Neural crest cell (in vitro differentiated cells): ENCODE measurements at regions not wholly inside any gene's neighbourhood (a gene's known extent, or its start where the extent isn't known, plus 50 kb on each side); places are given as distances from the start of the nearest gene placed in this dataset.

Experiments used
- DNase-seq: peaks from one replicate; pipeline ENCODE4 v3.0.0; 2021; ENCODE audit warnings: low read depth, mixed read lengths, low spot score
- H3K27ac Mint-ChIP-seq: one replicate; pipeline ENCODE4 v1.8.0; 2021; ENCODE audit warnings: mild to moderate bottlenecking, mixed read lengths; ENCODE audit not compliant: unreplicated experiment
- H3K27me3 Mint-ChIP-seq: 2 replicates; pipeline ENCODE4 v1.8.0; 2021; ENCODE audit warnings: low read depth, mild to moderate bottlenecking, mixed read lengths
- H3K36me3 Mint-ChIP-seq: 2 replicates; pipeline ENCODE4 v1.8.0; 2021; ENCODE audit warnings: low read depth, mild to moderate bottlenecking, mixed read lengths
- H3K4me1 Mint-ChIP-seq: 2 replicates; pipeline ENCODE4 v1.8.0; 2021; ENCODE audit warnings: mixed read lengths
- H3K4me3 Mint-ChIP-seq: one replicate; pipeline ENCODE4 v1.8.0; 2021; ENCODE audit warnings: mild to moderate bottlenecking, mixed read lengths
- H3K9me3 Mint-ChIP-seq: 2 replicates; pipeline ENCODE4 v1.8.0; 2021; ENCODE audit warnings: mixed read lengths
- CTCF ChIP-seq: fragments of 200-600 bp; sonication (generic); conservative IDR thresholded peaks from 2 replicates; pipeline ENCODE4 v1.5.0; 2021; ENCODE audit warnings: antibody characterized with exemption, mild to moderate bottlenecking

DNA sequence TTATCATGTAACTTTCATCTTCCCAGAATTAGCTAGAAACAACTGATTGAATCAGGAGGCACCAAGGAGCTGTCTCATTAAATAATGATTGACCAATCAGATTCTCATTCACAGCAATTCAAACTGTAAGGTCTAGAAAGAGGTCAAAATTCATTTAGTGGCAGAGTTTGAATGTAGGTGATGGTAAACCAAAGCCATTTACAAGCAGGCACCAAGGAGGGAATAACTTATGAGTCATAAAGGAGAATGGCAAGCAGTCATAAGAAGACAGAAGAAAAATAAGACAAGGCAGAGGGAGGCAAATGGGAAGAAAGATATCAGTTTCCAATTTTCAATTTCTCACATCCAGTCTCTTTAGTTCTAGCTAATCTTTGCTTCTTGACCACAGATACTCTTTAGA lies 52.9 kb upstream of the DEFB112 start:
- H3K9me3 Mint-ChIP-seq, result no peaks in the 10 kb centered on the region
- no peak overlapping the region for H3K27ac Mint-ChIP-seq
- no peak for TF ChIP-seq CTCF
- H3K4me1 Mint-ChIP-seq, result no peaks in the 10 kb centered on the region
- H3K4me3 Mint-ChIP-seq, result no peak overlapping the region
- H3K27me3 Mint-ChIP-seq, result no peaks in the 10 kb centered on the region
- H3K36me3 Mint-ChIP-seq, result no peaks in the 10 kb centered on the region
- DNase-seq, result no peak

DNA sequence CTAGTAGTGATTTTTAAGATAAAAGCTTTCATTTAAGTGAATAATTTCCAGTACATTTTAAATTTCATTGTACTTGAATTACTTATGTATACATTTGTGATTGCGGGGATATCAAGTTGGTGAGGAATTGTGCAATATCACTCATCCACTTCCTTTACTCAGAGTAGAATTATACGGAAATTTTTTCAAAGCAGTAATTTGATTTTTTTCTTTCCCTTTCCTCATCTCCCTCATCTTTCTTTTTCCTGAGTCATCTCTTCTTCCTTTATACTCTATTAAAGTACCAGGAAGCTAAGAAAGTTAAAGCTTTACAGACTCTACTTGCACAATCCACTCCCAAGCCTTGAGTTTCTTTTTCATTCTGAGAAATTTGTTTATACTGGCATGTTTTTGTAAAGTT lies 60.9 kb upstream of the DEFB112 start:
- no peak for TF ChIP-seq CTCF
- H3K4me3 Mint-ChIP-seq, result no peak overlapping the region
- H3K27me3 Mint-ChIP-seq, result no peaks in the 10 kb centered on the region
- H3K36me3 Mint-ChIP-seq, result no peaks in the 10 kb centered on the region
- peaks cover 12% of the 10 kb centered on the region for H3K4me1 Mint-ChIP-seq
- H3K27ac Mint-ChIP-seq, result no peak overlapping the region
- H3K9me3 Mint-ChIP-seq, result no peaks in the 10 kb centered on the region
- no peak for DNase-seq

DNA sequence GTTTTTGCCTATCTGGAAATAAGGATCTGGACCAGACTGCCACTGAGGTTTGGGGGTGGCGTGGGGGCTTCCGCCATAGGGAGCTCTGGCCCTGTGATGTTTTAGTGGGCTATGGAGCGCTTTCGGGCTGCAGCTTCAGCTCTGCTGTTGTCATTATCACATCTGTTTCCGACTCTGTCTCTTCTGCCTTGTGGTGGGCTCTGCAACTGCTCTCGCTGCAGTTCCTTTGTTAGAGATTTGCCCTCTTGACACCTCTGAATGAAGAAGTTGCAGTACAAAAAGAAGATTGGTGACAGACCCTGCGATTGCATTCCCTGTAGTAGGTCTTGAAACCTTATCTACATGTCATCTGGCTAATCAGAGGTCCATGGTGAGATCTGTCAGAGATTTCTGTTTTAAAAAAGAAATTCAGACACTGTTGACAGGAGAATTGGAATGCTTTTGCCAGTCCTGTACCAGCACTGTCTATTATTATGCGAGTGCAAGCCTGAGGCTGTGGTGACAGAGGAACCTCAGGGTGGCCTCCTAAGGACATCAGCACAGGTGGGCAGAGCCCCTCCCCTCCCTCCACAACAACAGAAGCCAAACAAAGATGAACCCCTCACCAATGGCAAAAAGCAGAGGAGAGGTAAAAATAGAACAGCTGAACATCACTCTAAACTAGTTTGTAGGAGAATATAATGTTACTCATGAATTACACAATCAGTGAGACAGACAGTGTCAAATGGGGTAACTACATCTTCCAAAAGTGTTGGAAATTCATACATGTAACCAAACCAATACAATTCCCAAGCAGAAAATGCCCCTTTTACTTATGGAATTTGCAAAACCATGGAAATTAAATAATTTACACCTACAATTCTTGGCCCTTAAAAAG lies 63.5 kb upstream of the DEFB112 start:
- H3K9me3 Mint-ChIP-seq, result no peaks in the 10 kb centered on the region
- H3K36me3 Mint-ChIP-seq, result no peaks in the 10 kb centered on the region
- H3K4me3 Mint-ChIP-seq, result no peak overlapping the region
- TF ChIP-seq CTCF, result no peak
- H3K27ac Mint-ChIP-seq, result no peak overlapping the region
- H3K27me3 Mint-ChIP-seq, result no peaks in the 10 kb centered on the region
- no peak for DNase-seq
- H3K4me1 Mint-ChIP-seq, result peaks cover 21% of the 10 kb centered on the region

- DNase-seq, result no peak
- Mint-ChIP-seq H3K27ac (no peak overlapping the region), H3K9me3 (no peaks in the 10 kb centered on the region), H3K27me3 (no peaks in the 10 kb centered on the region), H3K4me3 (no peak overlapping the region), H3K4me1 (peaks cover 21% of the 10 kb centered on the region), H3K36me3 (no peaks in the 10 kb centered on the region)
- TF ChIP-seq CTCF, result no peak
Observed at GRCh38 chr6:50116390-50116789, 66.7 kb upstream of the DEFB112 start.

DNA sequence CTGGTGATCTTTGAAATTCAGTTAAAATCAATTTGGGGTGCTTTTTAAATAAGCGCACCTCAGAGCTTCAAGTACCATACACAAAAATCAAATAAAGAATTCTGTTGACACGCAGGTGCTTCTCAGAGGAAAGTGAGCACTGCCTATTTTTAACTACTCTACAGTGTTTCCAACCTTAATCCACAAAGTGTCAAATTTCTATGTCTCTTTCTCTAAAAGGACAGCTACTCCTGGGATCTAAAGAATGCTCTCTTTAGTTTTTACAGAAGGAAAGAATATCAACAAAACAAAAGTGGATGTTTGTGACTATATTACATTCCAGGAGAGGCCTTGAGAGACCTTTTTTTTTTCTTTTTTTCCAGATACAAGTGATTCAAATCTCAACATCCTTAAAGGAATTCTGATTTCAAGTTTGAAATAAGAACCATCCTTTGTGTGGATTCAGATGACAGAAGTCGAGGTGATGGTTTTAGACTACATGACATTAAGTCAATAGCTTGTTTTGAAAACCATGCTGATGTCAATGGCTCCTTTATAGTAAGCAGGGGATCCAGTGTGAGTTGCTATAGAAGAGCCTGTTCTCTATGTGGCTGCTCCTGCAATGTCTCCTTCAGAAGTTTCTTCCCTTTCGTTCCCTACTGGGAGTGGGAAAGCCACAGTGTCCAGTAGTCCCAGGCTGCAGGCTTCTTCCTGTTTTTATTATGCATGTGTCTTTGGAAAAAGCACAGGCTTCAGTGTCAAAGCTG lies 67.2 kb upstream of the DEFB112 start:
- H3K4me3 Mint-ChIP-seq, result no peak overlapping the region
- no peak for TF ChIP-seq CTCF
- DNase-seq, result no peak
- no peaks in the 10 kb centered on the region for H3K36me3 Mint-ChIP-seq
- H3K27me3 Mint-ChIP-seq, result no peaks in the 10 kb centered on the region
- H3K9me3 Mint-ChIP-seq, result peaks cover 2% of the 10 kb centered on the region
- H3K4me1 Mint-ChIP-seq, result peaks cover 21% of the 10 kb centered on the region
- no peak overlapping the region for H3K27ac Mint-ChIP-seq
